ENCODE measurements at regions not wholly inside any gene's neighbourhood (a gene's known extent, or its start where the extent isn't known, plus 50 kb on each side); places are given as distances from the start of the nearest gene placed in this dataset.

DNA sequence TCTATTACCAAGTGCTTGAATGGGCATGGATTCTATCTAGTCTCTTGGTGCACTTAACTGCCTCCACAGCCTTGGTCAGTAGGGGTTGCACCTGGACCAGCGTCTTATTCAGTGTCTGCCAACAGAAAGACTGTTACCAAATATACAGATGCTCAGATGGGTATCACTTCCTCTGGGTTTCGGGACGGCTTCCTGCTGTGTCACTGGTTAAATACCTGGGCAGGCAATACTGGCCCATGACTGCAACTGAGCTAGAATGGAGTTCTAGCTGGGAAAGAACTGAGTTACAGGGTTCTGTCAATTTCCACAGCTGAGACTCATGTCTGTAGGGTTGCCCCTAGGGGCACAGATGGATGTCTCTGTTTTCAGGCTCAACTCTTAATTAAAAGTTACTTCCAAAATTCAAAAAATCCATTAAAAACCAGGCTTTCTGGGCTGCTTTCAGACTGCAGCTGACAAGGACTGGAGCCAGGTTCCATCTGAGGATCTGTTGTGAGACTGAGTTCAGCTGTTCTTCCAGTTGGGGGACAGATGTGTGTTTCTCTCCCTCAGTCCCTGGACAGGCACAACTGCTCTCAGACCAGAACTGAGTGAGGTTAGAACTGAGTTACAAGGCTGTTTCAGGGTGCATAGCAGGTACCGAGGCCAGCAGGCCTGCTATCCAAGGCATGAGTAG lies 789.6 kb upstream of the SLC8A1 start:
- no peak overlapping the region for H3K4me3 ChIP-seq (replicated peaks in 1 of 2; ENCODE audit: low read depth in 2 of 2, low read length in 2 of 2)
- no peak for TF ChIP-seq CTCF (IDR thresholded peaks at IDR 0.05; ENCODE audit: low read depth, low read length)
- no peak for DNase-seq (ENCODE audit: low read depth in 2 of 2)

- no peak for DNase-seq (ENCODE audit: low read depth in 2 of 2)
- H3K4me3 ChIP-seq (replicated peaks in 1 of 2; ENCODE audit: low read depth in 2 of 2, low read length in 2 of 2): no peak overlapping the region
- no peak for TF ChIP-seq CTCF (IDR thresholded peaks at IDR 0.05; ENCODE audit: low read depth, low read length)
These were observed 790.1 kb upstream of the SLC8A1 start for GRCh38 chr2:41242001-41242331.

DNA sequence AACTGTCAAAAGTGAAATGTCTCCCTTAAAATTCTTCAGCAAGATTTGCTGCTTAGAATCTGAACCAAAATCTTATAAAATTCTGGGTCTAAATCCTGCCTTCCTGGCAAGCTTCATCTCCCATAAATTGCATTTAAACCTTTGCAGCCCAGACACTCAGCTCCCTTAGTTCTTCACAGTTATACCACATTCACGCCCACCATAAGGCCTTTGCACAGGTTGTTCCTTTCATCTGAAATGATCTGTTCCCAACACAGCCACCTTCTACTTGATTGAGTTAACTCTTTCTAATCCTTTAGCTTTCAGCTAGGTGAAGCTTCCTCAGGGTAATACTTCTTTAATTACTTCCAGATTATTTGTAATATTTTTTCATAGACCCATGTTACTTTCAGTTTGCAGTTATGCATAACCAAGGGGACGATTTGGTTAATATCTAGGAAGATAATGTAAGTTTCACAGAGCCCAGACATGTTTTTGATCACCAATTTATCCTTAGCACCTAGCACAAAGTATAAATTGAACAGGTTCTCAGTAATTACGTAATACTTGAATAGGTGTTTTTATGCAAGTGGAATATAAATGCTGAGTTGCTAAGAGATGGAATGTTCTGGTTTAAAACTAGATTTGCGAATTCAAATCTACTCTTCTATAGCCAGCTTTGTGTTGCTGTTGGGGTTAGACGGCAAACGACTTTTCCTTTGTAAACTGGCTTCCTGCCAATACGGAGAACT lies 779.7 kb upstream of the PKDCC start:
- TF ChIP-seq CTCF (IDR thresholded peaks at IDR 0.05; ENCODE audit: low read depth, low read length): no peak
- DNase-seq (ENCODE audit: low read depth in 2 of 2): no peak
- H3K4me3 ChIP-seq (replicated peaks in 1 of 2; ENCODE audit: low read depth in 2 of 2, low read length in 2 of 2): no peak overlapping the region

DNA sequence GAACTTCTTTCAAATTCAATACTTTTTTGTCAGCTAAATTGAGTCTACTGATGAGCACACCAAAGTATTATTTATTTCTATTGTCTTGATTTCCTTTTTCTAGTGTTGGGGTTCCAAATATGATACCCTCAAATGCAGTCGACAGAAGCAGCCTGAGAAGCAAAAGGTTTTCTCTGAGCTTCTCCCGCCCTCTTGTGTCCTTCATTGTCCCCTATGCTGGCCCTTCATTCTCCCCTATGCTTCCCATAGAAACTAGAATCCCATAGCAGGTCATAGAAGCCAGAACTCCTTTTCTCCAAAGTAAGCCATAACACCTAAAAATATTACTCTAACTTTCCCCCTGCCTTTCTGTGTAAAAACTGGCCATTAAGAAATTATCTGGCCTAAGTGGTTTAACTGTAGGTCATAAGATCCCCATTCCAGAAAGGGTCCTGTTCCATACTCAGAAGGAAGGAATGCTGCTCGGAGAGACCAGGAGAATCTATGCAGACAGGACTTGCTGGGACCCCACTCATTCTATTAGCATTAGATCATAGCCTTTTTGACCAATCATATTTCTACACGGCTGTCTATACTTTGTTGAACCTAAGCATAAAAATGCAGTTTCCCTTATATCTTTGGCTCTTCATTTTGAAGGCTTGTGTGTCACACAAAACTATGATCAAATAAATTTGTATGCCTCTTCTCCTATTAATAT lies 764.6 kb upstream of the PKDCC start:
- DNase-seq (ENCODE audit: low read depth in 2 of 2): no peak
- no peak overlapping the region for H3K4me3 ChIP-seq (replicated peaks in 1 of 2; ENCODE audit: low read depth in 2 of 2, low read length in 2 of 2)
- TF ChIP-seq CTCF (IDR thresholded peaks at IDR 0.05; ENCODE audit: low read depth, low read length): no peak

GRCh38 chr2:41293491-41293890 lies 754.3 kb upstream of the PKDCC start:
- no peak for TF ChIP-seq CTCF (IDR thresholded peaks at IDR 0.05; ENCODE audit: low read depth, low read length)
- no peak for DNase-seq (ENCODE audit: low read depth in 2 of 2)
- H3K4me3 ChIP-seq (replicated peaks in 1 of 2; ENCODE audit: low read depth in 2 of 2, low read length in 2 of 2): no peak overlapping the region

DNA sequence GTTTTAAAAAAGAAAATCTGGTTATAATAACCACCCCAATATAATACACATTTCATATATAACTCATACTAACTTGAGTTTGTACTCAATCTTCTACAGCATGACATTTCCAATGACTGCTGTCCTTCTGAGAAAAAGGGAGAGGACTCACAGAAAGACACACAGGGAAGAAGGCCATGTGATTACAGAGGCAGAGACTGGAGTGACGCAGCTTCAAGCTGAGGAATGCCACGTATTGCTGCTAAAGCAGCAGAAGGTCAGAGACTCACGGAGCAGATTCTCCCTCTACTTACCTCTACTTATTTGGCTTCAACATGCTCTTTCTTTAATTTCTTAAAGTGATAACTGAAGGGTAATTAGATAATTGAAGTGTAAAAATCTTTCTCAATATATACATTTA lies 753.5 kb upstream of the PKDCC start:
- TF ChIP-seq CTCF (IDR thresholded peaks at IDR 0.05; ENCODE audit: low read depth, low read length): no peak
- peak in 1 of 2 donors; percentile 41 for DNase-seq (ENCODE audit: low read depth in 2 of 2)
- H3K4me3 ChIP-seq (replicated peaks in 1 of 2; ENCODE audit: low read depth in 2 of 2, low read length in 2 of 2): no peak overlapping the region

All from cardiac fibroblast (primary cell).